ENCODE measurements at regions not wholly inside any gene's neighbourhood (a gene's known extent, or its start where the extent isn't known, plus 50 kb on each side); places are given as distances from the start of the nearest gene placed in this dataset.

GRCh38 chr4:144872508-144873225 is 225.3 kb downstream of the ANAPC10 start:
- Histone ChIP-seq H3K4me3 (ENCODE audit: low read depth in 1 of 3, low read length in 3 of 3) (no peak overlapping the region), H3K27ac (ENCODE audit: low read depth in 1 of 2, low read length in 2 of 2) (no peak overlapping the region), H3K9me3 (ENCODE audit: control insufficient read depth in 4 of 4, low read length in 3 of 4) (peaks cover 0 to 2% (median 0%) of the 10 kb centered on the region in 4 donors), H3K36me3 (ENCODE audit: control insufficient read depth in 4 of 4, insufficient read depth in 3 of 4, low read depth in 1 of 4, low read length in 3 of 4) (no peaks in the 10 kb centered on the region), H3K9ac (ENCODE audit: low read depth in 1 of 2, low read length in 2 of 2) (no peak overlapping the region), H3K27me3 (ENCODE audit: control insufficient read depth in 4 of 4, insufficient read depth in 4 of 4, low read length in 3 of 4) (no peaks in the 10 kb centered on the region), H3K4me1 (ENCODE audit: control insufficient read depth in 4 of 4, insufficient read depth in 4 of 4, low read length in 3 of 4) (no peaks in the 10 kb centered on the region)
- DNase-seq (ENCODE audit: low spot score), result no peak
- 42% methylated on average over 10 of the region's 10 CpGs for WGBS
- no peak for TF ChIP-seq RAD21 (IDR thresholded peaks at IDR 0.05)
- no peak for TF ChIP-seq SP1 (IDR thresholded peaks at IDR 0.05)
- TF ChIP-seq RXRA (IDR thresholded peaks at IDR 0.05), result no peak
- no peak for TF ChIP-seq FOXA1 (IDR thresholded peaks at IDR 0.05)
- TF ChIP-seq HNF4A (conservative IDR thresholded peaks at IDR 0.05), result no peak
- no peak for TF ChIP-seq GABPA (IDR thresholded peaks at IDR 0.05 in 1 of 2, conservative IDR thresholded peaks at IDR 0.05 in 1 of 2)

- Histone ChIP-seq H3K4me1 (ENCODE audit: control insufficient read depth in 4 of 4, insufficient read depth in 4 of 4, low read length in 3 of 4) (no peaks in the 10 kb centered on the region), H3K27ac (ENCODE audit: low read depth in 1 of 2, low read length in 2 of 2) (no peak overlapping the region), H3K27me3 (ENCODE audit: control insufficient read depth in 4 of 4, insufficient read depth in 4 of 4, low read length in 3 of 4) (no peaks in the 10 kb centered on the region), H3K9ac (ENCODE audit: low read depth in 1 of 2, low read length in 2 of 2) (no peak overlapping the region), H3K9me3 (ENCODE audit: control insufficient read depth in 4 of 4, low read length in 3 of 4) (peaks cover 0 to 2% (median 0%) of the 10 kb centered on the region in 4 donors), H3K4me3 (ENCODE audit: low read depth in 1 of 3, low read length in 3 of 3) (no peak overlapping the region), H3K36me3 (ENCODE audit: control insufficient read depth in 4 of 4, insufficient read depth in 3 of 4, low read depth in 1 of 4, low read length in 3 of 4) (no peaks in the 10 kb centered on the region)
- TF ChIP-seq YY1 (IDR thresholded peaks at IDR 0.05) (no peak), TAF1 (conservative IDR thresholded peaks at IDR 0.05) (no peak), NR2F2 (IDR thresholded peaks at IDR 0.05) (no peak)
- no peak for DNase-seq (ENCODE audit: low spot score)
- WGBS, result 92% methylated on average over 3 of the region's 3 CpGs
Observed at GRCh38 chr4:144873226-144873990, 224.6 kb downstream of the ANAPC10 start.

DNA sequence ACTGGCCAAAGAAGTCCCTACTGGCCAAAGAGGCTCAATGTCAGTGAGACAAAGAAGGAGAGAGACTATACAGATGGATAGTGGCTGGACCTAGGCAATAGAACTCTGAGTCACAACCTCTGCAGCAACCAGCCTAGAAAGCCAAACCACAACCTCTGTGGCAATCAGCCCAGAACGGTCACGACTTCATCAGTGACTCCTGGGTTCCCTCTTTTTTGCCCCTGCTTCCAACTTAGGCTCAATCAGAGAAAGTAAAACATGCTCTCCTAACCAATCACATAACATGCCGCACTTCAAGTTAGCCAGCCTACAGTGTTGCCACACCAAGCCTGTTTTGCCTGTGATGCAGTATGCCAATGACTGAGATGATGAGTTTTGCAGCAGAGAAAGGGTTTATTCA is 203.4 kb downstream of the ANAPC10 start:
- no peaks in the 10 kb centered on the region for H3K27me3 ChIP-seq (ENCODE audit: control insufficient read depth in 4 of 4, insufficient read depth in 4 of 4, low read length in 3 of 4)
- H3K4me3 ChIP-seq (ENCODE audit: low read depth in 1 of 3, low read length in 3 of 3), result no peak overlapping the region
- H3K36me3 ChIP-seq (ENCODE audit: control insufficient read depth in 4 of 4, insufficient read depth in 3 of 4, low read depth in 1 of 4, low read length in 3 of 4), result no peaks in the 10 kb centered on the region
- H3K9ac ChIP-seq (ENCODE audit: low read depth in 1 of 2, low read length in 2 of 2), result no peak overlapping the region
- no peaks in the 10 kb centered on the region for H3K4me1 ChIP-seq (ENCODE audit: control insufficient read depth in 4 of 4, insufficient read depth in 4 of 4, low read length in 3 of 4)
- TF ChIP-seq EGR1 (IDR thresholded peaks at IDR 0.05; ENCODE audit: low read depth in 2 of 2), result no peak
- no peak for TF ChIP-seq MAX (IDR thresholded peaks at IDR 0.05)
- TF ChIP-seq HNF4A (conservative IDR thresholded peaks at IDR 0.05), result no peak
- TF ChIP-seq YY1 (IDR thresholded peaks at IDR 0.05), result no peak
- TF ChIP-seq FOXA1 (IDR thresholded peaks at IDR 0.05), result no peak
- TF ChIP-seq CTCF (IDR thresholded peaks at IDR 0.05; ENCODE audit: low read depth, low read length, missing input control), result no peak
- no peak for TF ChIP-seq RAD21 (IDR thresholded peaks at IDR 0.05)
- TF ChIP-seq JUND (IDR thresholded peaks at IDR 0.05), result no peak
- TF ChIP-seq ZBTB33 (IDR thresholded peaks at IDR 0.05), result no peak
- no peak for TF ChIP-seq SP1 (IDR thresholded peaks at IDR 0.05)
- no peak for TF ChIP-seq FOXA2 (IDR thresholded peaks at IDR 0.05)
- TF ChIP-seq, protein P1, sequence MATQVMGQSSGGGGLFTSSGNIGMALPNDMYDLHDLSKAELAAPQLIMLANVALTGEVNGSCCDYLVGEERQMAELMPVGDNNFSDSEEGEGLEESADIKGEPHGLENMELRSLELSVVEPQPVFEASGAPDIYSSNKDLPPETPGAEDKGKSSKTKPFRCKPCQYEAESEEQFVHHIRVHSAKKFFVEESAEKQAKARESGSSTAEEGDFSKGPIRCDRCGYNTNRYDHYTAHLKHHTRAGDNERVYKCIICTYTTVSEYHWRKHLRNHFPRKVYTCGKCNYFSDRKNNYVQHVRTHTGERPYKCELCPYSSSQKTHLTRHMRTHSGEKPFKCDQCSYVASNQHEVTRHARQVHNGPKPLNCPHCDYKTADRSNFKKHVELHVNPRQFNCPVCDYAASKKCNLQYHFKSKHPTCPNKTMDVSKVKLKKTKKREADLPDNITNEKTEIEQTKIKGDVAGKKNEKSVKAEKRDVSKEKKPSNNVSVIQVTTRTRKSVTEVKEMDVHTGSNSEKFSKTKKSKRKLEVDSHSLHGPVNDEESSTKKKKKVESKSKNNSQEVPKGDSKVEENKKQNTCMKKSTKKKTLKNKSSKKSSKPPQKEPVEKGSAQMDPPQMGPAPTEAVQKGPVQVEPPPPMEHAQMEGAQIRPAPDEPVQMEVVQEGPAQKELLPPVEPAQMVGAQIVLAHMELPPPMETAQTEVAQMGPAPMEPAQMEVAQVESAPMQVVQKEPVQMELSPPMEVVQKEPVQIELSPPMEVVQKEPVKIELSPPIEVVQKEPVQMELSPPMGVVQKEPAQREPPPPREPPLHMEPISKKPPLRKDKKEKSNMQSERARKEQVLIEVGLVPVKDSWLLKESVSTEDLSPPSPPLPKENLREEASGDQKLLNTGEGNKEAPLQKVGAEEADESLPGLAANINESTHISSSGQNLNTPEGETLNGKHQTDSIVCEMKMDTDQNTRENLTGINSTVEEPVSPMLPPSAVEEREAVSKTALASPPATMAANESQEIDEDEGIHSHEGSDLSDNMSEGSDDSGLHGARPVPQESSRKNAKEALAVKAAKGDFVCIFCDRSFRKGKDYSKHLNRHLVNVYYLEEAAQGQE (IDR thresholded peaks at IDR 0.05), result no peak
- H3K27ac ChIP-seq (ENCODE audit: low read depth in 1 of 2, low read length in 2 of 2), result no peak overlapping the region
- DNase-seq (ENCODE audit: low spot score), result no peak
- 86% methylated on average over 3 of the region's 3 CpGs for WGBS
- H3K9me3 ChIP-seq (ENCODE audit: control insufficient read depth in 4 of 4, low read length in 3 of 4), result peaks cover 0 to 3% (median 2%) of the 10 kb centered on the region in 4 donors

Data from liver (tissue), 8 donors.